C4-2B (cell line): ENCODE measurements at regions not wholly inside any gene's neighbourhood (a gene's known extent, or its start where the extent isn't known, plus 50 kb on each side); places are given as distances from the start of the nearest gene placed in this dataset.

Experiments
- ZFX ChIP-seq: fragments of 450-650 bp; IDR thresholded peaks from 2 replicates; pipeline ENCODE4 v1.6.1; 2017
- TF ChIP-seq, protein P1 (sequence below): fragments of 450-650 bp; conservative IDR thresholded peaks from 2 replicates; pipeline ENCODE4 v1.5.1; 2017; ENCODE audit warnings: mild to moderate bottlenecking

GRCh38 chr18:26708806-26709716 lies 156.4 kb downstream of the AQP4 start:
- TF ChIP-seq, protein P1, sequence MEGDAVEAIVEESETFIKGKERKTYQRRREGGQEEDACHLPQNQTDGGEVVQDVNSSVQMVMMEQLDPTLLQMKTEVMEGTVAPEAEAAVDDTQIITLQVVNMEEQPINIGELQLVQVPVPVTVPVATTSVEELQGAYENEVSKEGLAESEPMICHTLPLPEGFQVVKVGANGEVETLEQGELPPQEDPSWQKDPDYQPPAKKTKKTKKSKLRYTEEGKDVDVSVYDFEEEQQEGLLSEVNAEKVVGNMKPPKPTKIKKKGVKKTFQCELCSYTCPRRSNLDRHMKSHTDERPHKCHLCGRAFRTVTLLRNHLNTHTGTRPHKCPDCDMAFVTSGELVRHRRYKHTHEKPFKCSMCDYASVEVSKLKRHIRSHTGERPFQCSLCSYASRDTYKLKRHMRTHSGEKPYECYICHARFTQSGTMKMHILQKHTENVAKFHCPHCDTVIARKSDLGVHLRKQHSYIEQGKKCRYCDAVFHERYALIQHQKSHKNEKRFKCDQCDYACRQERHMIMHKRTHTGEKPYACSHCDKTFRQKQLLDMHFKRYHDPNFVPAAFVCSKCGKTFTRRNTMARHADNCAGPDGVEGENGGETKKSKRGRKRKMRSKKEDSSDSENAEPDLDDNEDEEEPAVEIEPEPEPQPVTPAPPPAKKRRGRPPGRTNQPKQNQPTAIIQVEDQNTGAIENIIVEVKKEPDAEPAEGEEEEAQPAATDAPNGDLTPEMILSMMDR = no peak
- no peak for TF ChIP-seq ZFX
